ENCODE measurements at regions not wholly inside any gene's neighbourhood (a gene's known extent, or its start where the extent isn't known, plus 50 kb on each side); places are given as distances from the start of the nearest gene placed in this dataset.

GRCh38 chrX:38879631-38880220 is 78.5 kb downstream of the MID1IP1 start:
- peaks cover 47 to 67% of the 10 kb centered on the region in 2 experiments for H3K9me3 Mint-ChIP-seq
- WGBS (ENCODE audit: extremely low coverage, insufficient read length, low lambda C conversion rate) = no CpG with 5 or more reads among the region's 4 CpGs

More at GRCh38 chrX:38879631-38880220, 78.5 kb downstream of the MID1IP1 start:
- no peak overlapping the region for H2BK120ac ChIP-seq (ENCODE audit: low read depth, low read length, poor library complexity, severe bottlenecking)
- H3K27ac ChIP-seq (ENCODE audit: insufficient read length, low read depth, low read length) = no peak overlapping the region
- no peak overlapping the region for H2BK15ac ChIP-seq (ENCODE audit: low read depth, low read length)
- no peak overlapping the region for H2BK5ac ChIP-seq (ENCODE audit: insufficient read length, low read length)
- no peak overlapping the region for H2BK20ac ChIP-seq (ENCODE audit: low read depth, low read length, poor library complexity, severe bottlenecking)
- H3K79me1 ChIP-seq (ENCODE audit: insufficient read depth, low read depth, low read length, poor library complexity, severe bottlenecking) = no peaks in the 10 kb centered on the region
- H3K4me2 ChIP-seq (ENCODE audit: insufficient read depth, insufficient read length, low read length) = no peak overlapping the region
- H3K27me3 ChIP-seq (ENCODE audit: insufficient read depth, low read length) = no peaks in the 10 kb centered on the region
- no peak overlapping the region for H3K4ac ChIP-seq (ENCODE audit: low read depth, low read length)
- no peaks in the 10 kb centered on the region; the same call in 1 of the 2 replicates for H3K27me3 Mint-ChIP-seq (ENCODE audit: low read depth)
- no peak overlapping the region for H3K18ac ChIP-seq (ENCODE audit: insufficient read length, low read depth, low read length)
- H3K9ac ChIP-seq (ENCODE audit: extremely low read depth, insufficient read length, low read length) = no peak overlapping the region
- no peak overlapping the region for H3K56ac ChIP-seq (ENCODE audit: insufficient read length, low read depth, low read length)
- H3K27ac Mint-ChIP-seq = peak overlapping the region in 1 of 3 experiments; percentile 72; a peak in 2 of 7 replicates
- H4K8ac ChIP-seq (replicated peaks; ENCODE audit: insufficient read length, low read depth, low read length) = no peak overlapping the region
- no peaks in the 10 kb centered on the region for H3K23me2 ChIP-seq (ENCODE audit: insufficient read length, low read depth, low read length, poor library complexity, severe bottlenecking)
- no peaks in the 10 kb centered on the region for H4K20me1 ChIP-seq (ENCODE audit: control insufficient read depth, insufficient read depth, insufficient read length)
- H3K36me3 Mint-ChIP-seq (ENCODE audit: insufficient read depth in 1 of 3, low read depth in 3 of 3) = peaks cover 0 to 2% (median 0%) of the 10 kb centered on the region in 3 experiments; a peak in 2 of 7 replicates
- H3K4me1 Mint-ChIP-seq = peaks cover 12 to 14% of the 10 kb centered on the region in 2 experiments
- peaks cover 3% of the 10 kb centered on the region; the same call in 1 of the 2 replicates for H3K4me1 ChIP-seq (ENCODE audit: insufficient read depth, low read length)
- H4K91ac ChIP-seq (ENCODE audit: insufficient read length, low read depth, low read length) = no peak overlapping the region
- no peaks in the 10 kb centered on the region for H3K79me2 ChIP-seq (ENCODE audit: insufficient read depth, low read length)
- H3K23ac ChIP-seq (ENCODE audit: insufficient read length, low read depth, low read length) = no peak overlapping the region
- TF ChIP-seq CTCF (conservative IDR thresholded peaks at IDR 0.05) = no peak
- DNase-seq = no peak
- no peak overlapping the region for H2AFZ ChIP-seq (ENCODE audit: low read length)
- no peak overlapping the region for H2AK5ac ChIP-seq (ENCODE audit: insufficient read length, low read length)
- no peak overlapping the region for H3T11ph ChIP-seq (ENCODE audit: low read length)
- H4K5ac ChIP-seq (ENCODE audit: insufficient read length, low read depth, low read length) = no peak overlapping the region
- H2BK12ac ChIP-seq (ENCODE audit: insufficient read length, low read depth, low read length) = no peak overlapping the region
- no peaks in the 10 kb centered on the region for H3K9me3 ChIP-seq (ENCODE audit: control insufficient read depth, low read depth, low read length)
- no peak overlapping the region for H3K14ac ChIP-seq (ENCODE audit: insufficient read depth, low read length)
- no peak overlapping the region for H3K4me3 Mint-ChIP-seq

All from H9 (cell line).